Trophoblast cell (in vitro differentiated cells and primary cell): ENCODE measurements at regions not wholly inside any gene's neighbourhood (a gene's known extent, or its start where the extent isn't known, plus 50 kb on each side); places are given as distances from the start of the nearest gene placed in this dataset.
A peak's percentile ranks its signal among the peaks of the same experiment; 100 is the strongest.

Experiments
- DNase-seq, 2 donors: peaks; one replicate each; pipeline ENCODE4 v3.0.0-alpha.2; 2016
- H2AFZ ChIP-seq: 2 replicates; pipeline ENCODE4 v1.6.1; 2013; ENCODE audit warnings: low read length, moderate library complexity, mild to moderate bottlenecking; ENCODE audit not compliant: insufficient read depth, poor library complexity
- H2AK5ac ChIP-seq: 2 replicates; pipeline ENCODE4 v1.6.1; 2013; ENCODE audit warnings: mild to moderate bottlenecking, low read length
- H2BK120ac ChIP-seq: 2 replicates; pipeline ENCODE4 v1.6.1; 2013; ENCODE audit warnings: low read length, mild to moderate bottlenecking, moderate library complexity; ENCODE audit not compliant: insufficient read depth, poor library complexity
- H2BK12ac ChIP-seq: 2 replicates; pipeline ENCODE4 v1.6.1; 2013; ENCODE audit warnings: mild to moderate bottlenecking, low read length, moderate library complexity
- H2BK5ac ChIP-seq: 2 replicates; pipeline ENCODE4 v1.6.1; 2013; ENCODE audit warnings: low read length, low read depth, moderate library complexity, mild to moderate bottlenecking; ENCODE audit not compliant: poor library complexity
- H3K14ac ChIP-seq: 2 replicates; pipeline ENCODE4 v1.6.1; 2013; ENCODE audit warnings: mild to moderate bottlenecking, low read length
- H3K18ac ChIP-seq: 2 replicates; pipeline ENCODE4 v1.6.1; 2013; ENCODE audit warnings: mild to moderate bottlenecking, low read length
- H3K23ac ChIP-seq: 2 replicates; pipeline ENCODE4 v1.6.1; 2013; ENCODE audit warnings: low read length
- H3K27ac ChIP-seq: 2 replicates; pipeline ENCODE4 v1.5.1; 2013; ENCODE audit warnings: low read depth, mild to moderate bottlenecking, inconsistent platforms, low read length, moderate library complexity
- H3K27me3 ChIP-seq: 2 replicates; pipeline ENCODE4 v1.6.1; 2013; ENCODE audit warnings: inconsistent platforms, mild to moderate bottlenecking, low read length, moderate library complexity; ENCODE audit not compliant: insufficient read depth
- H3K36me3 ChIP-seq, 2 experiments: 1 replicate in 1 of 2; 2 replicates in 1 of 2; pipeline ENCODE4 v1.6.1; 2013; ENCODE audit warnings: low read length in 2 of 2, mild to moderate bottlenecking in 2 of 2, moderate library complexity in 1 of 2; ENCODE audit not compliant: insufficient read depth in 2 of 2, control insufficient read depth in 1 of 2
- H3K4ac ChIP-seq: 2 replicates; pipeline ENCODE4 v1.6.1; 2013; ENCODE audit warnings: low read depth, mild to moderate bottlenecking, low read length, moderate library complexity
- H3K4me1 ChIP-seq, 2 experiments: 1 replicate in 1 of 2; 2 replicates in 1 of 2; pipeline ENCODE4 v1.6.1; 2013; ENCODE audit warnings: low read length in 2 of 2, mild to moderate bottlenecking in 2 of 2, moderate library complexity in 1 of 2; ENCODE audit not compliant: insufficient read depth in 2 of 2, control insufficient read depth in 1 of 2
- H3K4me2 ChIP-seq: 2 replicates; pipeline ENCODE4 v1.6.1; 2013; ENCODE audit warnings: inconsistent platforms, mild to moderate bottlenecking, low read length, moderate library complexity
- H3K4me3 ChIP-seq: 2 replicates; pipeline ENCODE4 v1.5.1; 2013; ENCODE audit warnings: mild to moderate bottlenecking, low read depth, low read length, inconsistent platforms
- H3K79me1 ChIP-seq: one replicate; pipeline ENCODE4 v1.6.1; 2013; ENCODE audit warnings: low read length
- H3K79me2 ChIP-seq: 2 replicates; pipeline ENCODE4 v1.6.1; 2013; ENCODE audit warnings: low read length, mild to moderate bottlenecking; ENCODE audit not compliant: control insufficient read depth, insufficient read depth, poor library complexity
- H3K9ac ChIP-seq: 2 replicates; pipeline ENCODE4 v1.6.1; 2013; ENCODE audit warnings: mild to moderate bottlenecking, low read length
- H3K9me3 ChIP-seq: 2 replicates; pipeline ENCODE4 v1.6.1; 2013; ENCODE audit warnings: low read depth, mild to moderate bottlenecking, control low read depth, inconsistent platforms, low read length; ENCODE audit not compliant: insufficient read depth
- H4K12ac ChIP-seq: 2 replicates; pipeline ENCODE4 v1.6.1; 2013; ENCODE audit warnings: low read depth, mild to moderate bottlenecking, low read length, moderate library complexity
- H4K8ac ChIP-seq: 2 replicates; pipeline ENCODE4 v1.6.1; 2013; ENCODE audit warnings: low read depth, mild to moderate bottlenecking, low read length, moderate library complexity
- H4K91ac ChIP-seq: one replicate; pipeline ENCODE4 v1.6.1; 2013; ENCODE audit warnings: low read depth, mild to moderate bottlenecking, low read length, moderate library complexity
- WGBS: extraction: QIAGEN DNeasy Blood & Tissue Kit; methylation state at CpG from one replicate; pipeline ENCODE4 v1.1.7; 2013; ENCODE audit warnings: missing lambda C conversion rate; ENCODE audit not compliant: insufficient read length, insufficient coverage; ENCODE audit errors: extremely low coverage; 5-methylcytosine and 5-hydroxymethylcytosine counted together

GRCh38 chr1:244273845-244274619 is 177.7 kb downstream of the ADSS2 start:
- WGBS: no CpG with 5 or more reads among the region's 13 CpGs
- peak; percentile 59 to 70 for DNase-seq
- H3K4me3 ChIP-seq: no peak overlapping the region
- no peak overlapping the region for H4K8ac ChIP-seq
- no peak overlapping the region for H4K91ac ChIP-seq
- no peak overlapping the region for H2BK12ac ChIP-seq
- no peaks in the 10 kb centered on the region for H3K79me1 ChIP-seq
- no peak overlapping the region for H3K4me2 ChIP-seq
- H3K18ac ChIP-seq: no peak overlapping the region
- H3K14ac ChIP-seq: no peak overlapping the region
- H3K9ac ChIP-seq: peak overlapping the region; percentile 27
- no peaks in the 10 kb centered on the region for H3K9me3 ChIP-seq
- no peaks in the 10 kb centered on the region for H3K36me3 ChIP-seq
- no peaks in the 10 kb centered on the region for H3K79me2 ChIP-seq
- no peak overlapping the region for H2AFZ ChIP-seq
- H2BK5ac ChIP-seq: no peak overlapping the region
- H3K4me1 ChIP-seq: peaks cover 0 to 6% of the 10 kb centered on the region in 2 experiments
- H3K23ac ChIP-seq: no peak overlapping the region
- no peak overlapping the region for H3K4ac ChIP-seq
- no peak overlapping the region for H2BK120ac ChIP-seq
- H3K27ac ChIP-seq: no peak overlapping the region
- no peak overlapping the region for H4K12ac ChIP-seq
- H2AK5ac ChIP-seq: no peak overlapping the region
- H3K27me3 ChIP-seq: no peaks in the 10 kb centered on the region

GRCh38 chr1:244276646-244277045 is 175.1 kb downstream of the ADSS2 start:
- Histone ChIP-seq H4K12ac (no peak overlapping the region), H3K4ac (no peak overlapping the region), H3K4me3 (no peak overlapping the region), H2BK5ac (no peak overlapping the region), H3K36me3 (no peaks in the 10 kb centered on the region), H3K27ac (no peak overlapping the region), H4K91ac (no peak overlapping the region), H3K79me2 (no peaks in the 10 kb centered on the region), H3K18ac (no peak overlapping the region), H3K4me1 (peaks cover 0 to 6% of the 10 kb centered on the region in 2 experiments), H3K23ac (no peak overlapping the region), H2AFZ (no peak overlapping the region), H3K9me3 (no peaks in the 10 kb centered on the region), H3K4me2 (no peak overlapping the region), H3K9ac (no peak overlapping the region), H3K79me1 (no peaks in the 10 kb centered on the region), H3K27me3 (no peaks in the 10 kb centered on the region), H2AK5ac (no peak overlapping the region), H3K14ac (no peak overlapping the region), H4K8ac (no peak overlapping the region), H2BK120ac (no peak overlapping the region), H2BK12ac (no peak overlapping the region)
- no peak for DNase-seq
- no CpG with 5 or more reads among the region's 3 CpGs for WGBS

GRCh38 chr1:244280201-244280600 is 171.5 kb downstream of the ADSS2 start:
- no peak overlapping the region for H2BK120ac ChIP-seq
- no peaks in the 10 kb centered on the region for H3K4me1 ChIP-seq
- H4K91ac ChIP-seq: no peak overlapping the region
- H3K9ac ChIP-seq: no peak overlapping the region
- WGBS: no CpG with 5 or more reads among the region's 7 CpGs
- no peak for DNase-seq
- no peak overlapping the region for H3K4ac ChIP-seq
- no peak overlapping the region for H2BK12ac ChIP-seq
- H3K79me2 ChIP-seq: no peaks in the 10 kb centered on the region
- H4K8ac ChIP-seq: no peak overlapping the region
- no peak overlapping the region for H3K18ac ChIP-seq
- H3K36me3 ChIP-seq: no peaks in the 10 kb centered on the region
- no peak overlapping the region for H2AK5ac ChIP-seq
- no peak overlapping the region for H3K23ac ChIP-seq
- no peak overlapping the region for H3K4me2 ChIP-seq
- no peak overlapping the region for H4K12ac ChIP-seq
- no peaks in the 10 kb centered on the region for H3K79me1 ChIP-seq
- no peak overlapping the region for H3K4me3 ChIP-seq
- no peak overlapping the region for H2AFZ ChIP-seq
- no peak overlapping the region for H3K27ac ChIP-seq
- H3K9me3 ChIP-seq: no peaks in the 10 kb centered on the region
- H2BK5ac ChIP-seq: no peak overlapping the region
- H3K27me3 ChIP-seq: no peaks in the 10 kb centered on the region
- H3K14ac ChIP-seq: no peak overlapping the region

GRCh38 chr1:244280859-244281258 is 170.8 kb downstream of the ADSS2 start:
- Histone ChIP-seq H2AK5ac (no peak overlapping the region), H4K12ac (no peak overlapping the region), H3K27ac (no peak overlapping the region), H3K36me3 (no peaks in the 10 kb centered on the region), H3K4me2 (no peak overlapping the region), H2BK12ac (no peak overlapping the region), H3K9ac (no peak overlapping the region), H3K79me1 (no peaks in the 10 kb centered on the region), H4K91ac (no peak overlapping the region), H3K9me3 (no peaks in the 10 kb centered on the region), H3K4ac (no peak overlapping the region), H3K23ac (no peak overlapping the region), H2BK120ac (no peak overlapping the region), H4K8ac (no peak overlapping the region), H2BK5ac (no peak overlapping the region), H3K18ac (no peak overlapping the region), H3K4me3 (no peak overlapping the region), H2AFZ (no peak overlapping the region), H3K14ac (no peak overlapping the region), H3K79me2 (no peaks in the 10 kb centered on the region), H3K27me3 (no peaks in the 10 kb centered on the region), H3K4me1 (no peaks in the 10 kb centered on the region)
- no peak for DNase-seq
- WGBS: no CpG with 5 or more reads among the region's 1 CpG
